Endothelial cell of umbilical vein (primary cell): ENCODE measurements at regions not wholly inside any gene's neighbourhood (a gene's known extent, or its start where the extent isn't known, plus 50 kb on each side); places are given as distances from the start of the nearest gene placed in this dataset.

Source experiments
- BruUV-seq: library from RNA; stranded (reverse); fragments of 400-500 nt; replicated peaks from 2 replicates; lab custom pipeline; 2021; lab: Mats Ljungman, UMichigan
- CTCF ChIA-PET: fragments of 300-600, 350-600 bp; sonication (Branson Sonifier 250); formaldehyde crosslinking; loops from one replicate; lab custom pipeline; 2021; ENCODE audit warnings: antibody characterized with exemption, inconsistent platforms; lab: Charles Lee
- POLR2A ChIA-PET: fragments of 300-600, 350-600 bp; sonication (Branson Sonifier 250); formaldehyde crosslinking; loops from one replicate; lab custom pipeline; 2021; ENCODE audit warnings: antibody characterized with exemption, inconsistent platforms; lab: Charles Lee
- DNase-seq: peaks from one replicate; pipeline ENCODE4 v3.0.0-alpha.2; 2011; ENCODE audit warnings: low read depth, low spot score
- FAIRE-seq: peaks from 2 replicates; lab custom pipeline; 2011; peaks lifted over from hg19 to GRCh38; lab: Jason Lieb, UNC
- H2AFZ ChIP-seq: 2 replicates; pipeline ENCODE4 v1.6.0; 2012; ENCODE audit warnings: low read depth, low read length, control low read depth, inconsistent platforms
- H3K27ac ChIP-seq: 2 replicates; pipeline ENCODE4 v1.5.1; 2011; ENCODE audit warnings: low read depth, mild to moderate bottlenecking, control low read depth, low read length, moderate library complexity; ENCODE audit not compliant: insufficient read depth
- H3K27me3 ChIP-seq, 2 experiments: 2 replicates each; pipeline versions ENCODE4 v1.6.0 to v1.6.1; 2011; ENCODE audit warnings: low read length in 2 of 2, mixed read lengths in 1 of 2; ENCODE audit not compliant: control insufficient read depth in 2 of 2, insufficient read depth in 2 of 2
- H3K36me3 ChIP-seq, 2 experiments: 2 replicates in 1 of 2; 3 replicates in 1 of 2; pipeline ENCODE4 v1.5.1; 2011; ENCODE audit warnings: low read length in 2 of 2, mild to moderate bottlenecking in 1 of 2, moderate library complexity in 1 of 2; ENCODE audit not compliant: control insufficient read depth in 2 of 2, insufficient read depth in 2 of 2; ENCODE audit errors: extremely low read depth in 1 of 2
- H3K4me1 ChIP-seq: 3 replicates; pipeline ENCODE4 v1.5.1; 2011; ENCODE audit warnings: mild to moderate bottlenecking, low read length; ENCODE audit not compliant: control insufficient read depth, insufficient read depth; ENCODE audit errors: extremely low read depth
- H3K4me2 ChIP-seq: 2 replicates; pipeline ENCODE4 v1.6.1; 2011; ENCODE audit warnings: low read length, control low read depth, mixed read lengths; ENCODE audit not compliant: insufficient read depth
- H3K4me3 ChIP-seq, 3 experiments: fragments of 200-600 bp in 1 of 3; sonication (generic), shearing (Covaris generic) in 1 of 3; replicated peaks in 1 of 3; 2 replicates each; pipeline ENCODE4 v1.5.1; 2011 to 2016; ENCODE audit warnings: control low read depth in 3 of 3, low read length in 3 of 3, mild to moderate bottlenecking in 2 of 3, inconsistent platforms in 1 of 3, low read depth in 1 of 3, moderate library complexity in 1 of 3; ENCODE audit not compliant: insufficient read depth in 1 of 3
- H3K79me2 ChIP-seq: 2 replicates; pipeline ENCODE4 v1.6.0; 2012; ENCODE audit warnings: low read length, inconsistent platforms; ENCODE audit not compliant: control insufficient read depth, insufficient read depth
- H3K9ac ChIP-seq: replicated peaks from 2 replicates; pipeline ENCODE3; 2011; ENCODE audit warnings: low read length, control low read depth; ENCODE audit not compliant: insufficient read depth; ENCODE audit errors: extremely low read depth
- H3K9me1 ChIP-seq: replicated peaks from 3 replicates; pipeline ENCODE4 v1.6.0; 2011; ENCODE audit warnings: mild to moderate bottlenecking, low read length; ENCODE audit not compliant: control insufficient read depth, insufficient read depth; ENCODE audit errors: extremely low read depth
- H3K9me3 ChIP-seq: replicated peaks from 2 replicates; pipeline ENCODE4 v1.5.1; 2012; ENCODE audit warnings: low read length, inconsistent platforms; ENCODE audit not compliant: control insufficient read depth, insufficient read depth
- H4K20me1 ChIP-seq: replicated peaks from 2 replicates; pipeline ENCODE3; 2011; ENCODE audit warnings: mild to moderate bottlenecking, low read length; ENCODE audit not compliant: control insufficient read depth, insufficient read depth; ENCODE audit errors: extremely low read depth
- EZH2 ChIP-seq: IDR thresholded peaks from 2 replicates; pipeline ENCODE4 v1.6.1; 2012; ENCODE audit warnings: borderline replicate concordance, low read depth, mild to moderate bottlenecking, moderate library complexity, low read length, inconsistent platforms; ENCODE audit not compliant: severe bottlenecking
- GATA2 ChIP-seq: IDR thresholded peaks from 2 replicates; pipeline ENCODE4 v1.7.0; 2011; ENCODE audit warnings: low read depth, mild to moderate bottlenecking, moderate library complexity, mixed read lengths, low read length; ENCODE audit not compliant: insufficient read length, insufficient read depth
- JUN ChIP-seq: IDR thresholded peaks from 2 replicates; pipeline ENCODE4 v1.6.1; 2011; ENCODE audit warnings: borderline replicate concordance, low read depth; ENCODE audit not compliant: insufficient read length, insufficient read depth
- MYC ChIP-seq: IDR thresholded peaks from one replicate; pipeline ENCODE4 v1.6.1; 2011; ENCODE audit warnings: mild to moderate bottlenecking, low read depth, low read length
- POLR2A ChIP-seq: IDR thresholded peaks from 2 replicates; pipeline ENCODE4 v1.6.1; 2012; ENCODE audit warnings: low read depth, mild to moderate bottlenecking, control low read depth, low read length
- POLR2AphosphoS5 ChIP-seq: IDR thresholded peaks from 2 replicates; pipeline ENCODE4 v1.6.1; 2012; ENCODE audit warnings: low read depth, mild to moderate bottlenecking, control low read depth, low read length, moderate library complexity; ENCODE audit not compliant: insufficient read depth
- dilution Hi-C: fragments of 300-500 bp; cut with MboI; formaldehyde crosslinking; loops from one replicate; pipeline ENCODE4 v1.15.0; 2019; ENCODE audit warnings: low sequenced_read_pairs; ENCODE audit not compliant: extremely low pct_ligation_motif_present
- intact Hi-C: fragments of 100-400 bp; cut with micrococcal nuclease; formaldehyde crosslinking; loops from one replicate; pipeline ENCODE4 v1.10.0; 2022
- TF ChIP-seq, protein P1 (sequence below): IDR thresholded peaks from 2 replicates; pipeline ENCODE4 v1.6.1; 2011; ENCODE audit not compliant: insufficient read depth, insufficient read length
- TF ChIP-seq, protein P2 (sequence below), 2 donors: IDR thresholded peaks; 1 replicate in 1 of 2; 2 replicates in 1 of 2; pipeline ENCODE4 v1.5.1; 2011; ENCODE audit warnings: low read length in 2 of 2, mild to moderate bottlenecking in 2 of 2, moderate library complexity in 2 of 2, control low read depth in 1 of 2, inconsistent platforms in 1 of 2, low read depth in 1 of 2; ENCODE audit not compliant: insufficient read depth in 1 of 2; ENCODE audit errors: extremely low read depth in 1 of 2

DNA sequence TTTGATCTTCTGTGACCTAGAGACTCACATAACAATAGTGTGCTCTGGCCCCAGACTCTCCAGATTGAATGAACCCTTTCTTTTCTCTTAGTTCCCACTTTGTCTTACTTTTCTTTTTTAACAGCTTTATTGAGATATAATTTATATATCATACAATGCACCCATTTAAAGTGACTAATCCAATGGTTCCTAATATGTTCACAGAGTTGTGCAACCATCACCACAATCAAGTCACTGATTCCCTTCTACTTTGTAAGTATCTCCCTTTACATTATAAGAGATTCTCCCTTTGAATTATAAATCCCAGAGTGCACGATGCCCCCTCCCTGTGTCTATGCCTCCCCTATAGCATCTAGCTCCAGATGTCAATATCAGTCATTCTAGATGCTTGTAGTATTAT lies 172.4 kb downstream of the HINT1 start:
- no peak overlapping the region for H3K4me2 ChIP-seq
- H3K79me2 ChIP-seq = no peaks in the 10 kb centered on the region
- H3K9me1 ChIP-seq = no peaks in the 10 kb centered on the region
- FAIRE-seq (no peak), DNase-seq (no peak)
- ChIA-PET CTCF (no interaction called here), POLR2A (no interaction called here)
- H2AFZ ChIP-seq = no peak overlapping the region
- intact Hi-C loops = no loop called here
- no peak overlapping the region for H3K27ac ChIP-seq
- H3K4me1 ChIP-seq = no peaks in the 10 kb centered on the region
- no peak overlapping the region for H3K4me3 ChIP-seq
- TF ChIP-seq MYC (no peak), GATA2 (no peak), POLR2AphosphoS5 (no peak), JUN (no peak), POLR2A (no peak), EZH2 (no peak)
- TF ChIP-seq, protein P1, sequence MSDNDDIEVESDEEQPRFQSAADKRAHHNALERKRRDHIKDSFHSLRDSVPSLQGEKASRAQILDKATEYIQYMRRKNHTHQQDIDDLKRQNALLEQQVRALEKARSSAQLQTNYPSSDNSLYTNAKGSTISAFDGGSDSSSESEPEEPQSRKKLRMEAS = no peak
- TF ChIP-seq, protein P2, sequence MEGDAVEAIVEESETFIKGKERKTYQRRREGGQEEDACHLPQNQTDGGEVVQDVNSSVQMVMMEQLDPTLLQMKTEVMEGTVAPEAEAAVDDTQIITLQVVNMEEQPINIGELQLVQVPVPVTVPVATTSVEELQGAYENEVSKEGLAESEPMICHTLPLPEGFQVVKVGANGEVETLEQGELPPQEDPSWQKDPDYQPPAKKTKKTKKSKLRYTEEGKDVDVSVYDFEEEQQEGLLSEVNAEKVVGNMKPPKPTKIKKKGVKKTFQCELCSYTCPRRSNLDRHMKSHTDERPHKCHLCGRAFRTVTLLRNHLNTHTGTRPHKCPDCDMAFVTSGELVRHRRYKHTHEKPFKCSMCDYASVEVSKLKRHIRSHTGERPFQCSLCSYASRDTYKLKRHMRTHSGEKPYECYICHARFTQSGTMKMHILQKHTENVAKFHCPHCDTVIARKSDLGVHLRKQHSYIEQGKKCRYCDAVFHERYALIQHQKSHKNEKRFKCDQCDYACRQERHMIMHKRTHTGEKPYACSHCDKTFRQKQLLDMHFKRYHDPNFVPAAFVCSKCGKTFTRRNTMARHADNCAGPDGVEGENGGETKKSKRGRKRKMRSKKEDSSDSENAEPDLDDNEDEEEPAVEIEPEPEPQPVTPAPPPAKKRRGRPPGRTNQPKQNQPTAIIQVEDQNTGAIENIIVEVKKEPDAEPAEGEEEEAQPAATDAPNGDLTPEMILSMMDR (IDR thresholded peaks at IDR 0.05; ENCODE audit: extremely low read depth in 1 of 2, insufficient read depth in 1 of 2, low read depth in 1 of 2, low read length in 2 of 2) = no peak
- H4K20me1 ChIP-seq = no peaks in the 10 kb centered on the region
- dilution Hi-C loops = no loop called here
- no peaks in the 10 kb centered on the region for H3K9me3 ChIP-seq
- H3K9ac ChIP-seq = no peak overlapping the region
- H3K36me3 ChIP-seq = no peaks in the 10 kb centered on the region
- BruUV-seq = no TSS peak
- H3K27me3 ChIP-seq = no peaks in the 10 kb centered on the region
